ENCODE measurements at regions not wholly inside any gene's neighbourhood (a gene's known extent, or its start where the extent isn't known, plus 50 kb on each side); places are given as distances from the start of the nearest gene placed in this dataset.

- Mint-ChIP-seq H3K4me3 (no peak overlapping the region), H3K9me3 (no peaks in the 10 kb centered on the region), H3K27me3 (ENCODE audit: low read depth) (no peaks in the 10 kb centered on the region), H3K36me3 (ENCODE audit: low read depth) (no peaks in the 10 kb centered on the region), H3K4me1 (peaks cover 9% of the 10 kb centered on the region), H3K27ac (ENCODE audit: unreplicated experiment) (no peak overlapping the region)
- DNase-seq (ENCODE audit: low read depth, low spot score), result no peak
- no peak for TF ChIP-seq CTCF (conservative IDR thresholded peaks at IDR 0.05)
These were observed 145.6 kb upstream of the NFIA start for GRCh38 chr1:60936591-60937342.

DNA sequence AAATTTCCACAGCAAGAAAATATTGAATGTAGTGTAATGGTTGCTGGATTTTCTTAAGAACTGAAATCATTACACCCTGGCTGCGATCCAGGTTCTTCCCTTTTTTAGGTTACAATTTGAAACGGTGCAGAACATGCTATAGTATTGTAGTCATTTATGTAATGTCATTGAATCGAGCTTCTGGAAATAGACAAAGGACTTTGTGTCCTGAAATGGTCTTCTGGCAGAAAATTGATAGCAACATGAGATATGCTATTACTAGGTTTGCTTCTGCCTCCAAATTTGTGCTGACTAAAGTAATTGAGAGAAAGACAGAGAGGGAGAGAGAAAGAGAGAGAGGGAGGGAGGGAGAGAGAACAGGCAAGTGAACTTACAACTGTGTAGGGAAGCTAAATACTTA, 146.2 kb upstream of the NFIA start:
- no peak overlapping the region for H3K4me3 Mint-ChIP-seq
- no peaks in the 10 kb centered on the region for H3K27me3 Mint-ChIP-seq (ENCODE audit: low read depth)
- H3K9me3 Mint-ChIP-seq, result no peaks in the 10 kb centered on the region
- peaks cover 13% of the 10 kb centered on the region for H3K4me1 Mint-ChIP-seq
- H3K27ac Mint-ChIP-seq (ENCODE audit: unreplicated experiment), result no peak overlapping the region
- TF ChIP-seq CTCF (conservative IDR thresholded peaks at IDR 0.05), result no peak
- no peaks in the 10 kb centered on the region for H3K36me3 Mint-ChIP-seq (ENCODE audit: low read depth)
- no peak for DNase-seq (ENCODE audit: low read depth, low spot score)

DNA sequence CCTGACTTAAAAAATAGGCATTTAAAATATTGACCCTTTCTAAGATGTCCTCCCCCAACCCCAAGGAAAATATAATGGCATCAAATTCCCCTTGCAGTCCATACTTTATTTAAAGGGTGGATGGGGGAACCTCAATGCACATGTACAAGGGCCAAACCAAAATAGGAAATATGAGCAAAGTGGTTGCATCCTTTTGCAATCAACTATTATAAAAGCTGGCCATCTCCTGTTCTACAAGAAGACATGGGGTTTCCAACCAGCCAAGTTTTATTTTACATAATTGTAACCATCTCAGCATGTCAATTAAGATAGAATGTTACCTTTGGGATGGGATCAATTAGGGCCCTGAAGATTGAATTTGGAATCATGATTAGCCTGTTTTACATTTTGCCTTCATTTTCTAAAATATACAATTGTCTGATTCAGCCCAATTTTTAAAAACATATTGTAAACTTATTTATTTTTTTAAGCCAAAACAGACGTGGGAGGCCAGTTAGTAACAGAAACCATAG, 146.7 kb upstream of the NFIA start:
- Mint-ChIP-seq H3K36me3 (ENCODE audit: low read depth) (no peaks in the 10 kb centered on the region), H3K27me3 (ENCODE audit: low read depth) (no peaks in the 10 kb centered on the region), H3K4me1 (peaks cover 16% of the 10 kb centered on the region), H3K27ac (ENCODE audit: unreplicated experiment) (no peak overlapping the region), H3K4me3 (no peak overlapping the region), H3K9me3 (no peaks in the 10 kb centered on the region)
- no peak for TF ChIP-seq CTCF (conservative IDR thresholded peaks at IDR 0.05)
- DNase-seq (ENCODE audit: low read depth, low spot score), result no peak

GRCh38 chr1:60930130-60930529, 152.2 kb upstream of the NFIA start:
- DNase-seq (ENCODE audit: low read depth, low spot score), result no peak
- H3K27ac Mint-ChIP-seq (ENCODE audit: unreplicated experiment), result no peak overlapping the region
- no peak overlapping the region for H3K4me3 Mint-ChIP-seq
- peaks cover 14% of the 10 kb centered on the region for H3K4me1 Mint-ChIP-seq
- H3K27me3 Mint-ChIP-seq (ENCODE audit: low read depth), result no peaks in the 10 kb centered on the region
- no peak for TF ChIP-seq CTCF (conservative IDR thresholded peaks at IDR 0.05)
- H3K36me3 Mint-ChIP-seq (ENCODE audit: low read depth), result no peaks in the 10 kb centered on the region
- no peaks in the 10 kb centered on the region for H3K9me3 Mint-ChIP-seq

DNA sequence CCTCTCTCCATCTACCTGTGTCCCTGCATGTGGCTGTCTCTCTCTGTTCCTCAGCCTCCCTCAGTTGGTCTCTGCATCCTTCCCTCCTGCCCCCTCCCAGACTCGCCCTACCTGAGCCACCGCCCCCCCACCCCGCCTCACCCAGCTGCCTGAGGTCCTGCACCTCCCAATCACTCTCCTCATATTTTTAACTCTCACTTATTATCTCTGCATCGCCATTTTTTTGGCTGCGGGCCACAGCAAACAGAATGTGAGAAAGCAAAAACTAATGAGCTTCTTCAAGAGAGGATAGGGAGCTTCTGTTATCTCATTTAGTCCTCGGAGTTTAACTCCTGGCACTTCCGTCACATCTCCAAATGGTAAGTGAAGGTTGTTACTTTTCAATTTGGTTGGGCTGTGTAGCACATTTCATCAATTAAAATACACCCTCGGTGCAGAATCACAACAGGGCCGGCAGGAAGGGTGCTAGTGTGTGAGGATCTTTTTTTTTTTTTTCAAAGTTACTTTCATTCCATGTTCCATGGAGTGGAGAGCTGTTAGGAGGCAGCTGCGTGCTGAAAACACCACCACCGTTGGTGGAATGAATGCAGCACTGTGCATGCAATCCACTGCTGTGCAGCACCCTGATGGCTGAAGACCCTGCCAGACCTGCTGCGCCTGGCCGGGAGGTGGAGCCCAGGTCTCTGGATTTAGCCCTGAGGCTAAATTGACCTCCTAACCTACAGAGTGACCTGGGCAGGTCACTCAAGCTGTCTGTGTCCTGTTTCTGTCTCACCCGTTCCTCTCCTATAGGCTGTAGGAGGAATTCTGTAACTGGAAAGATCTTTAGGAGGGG, 157.2 kb upstream of the NFIA start:
- Mint-ChIP-seq H3K4me1 (peaks cover 12% of the 10 kb centered on the region), H3K27me3 (ENCODE audit: low read depth) (no peaks in the 10 kb centered on the region), H3K27ac (ENCODE audit: unreplicated experiment) (peak overlapping the region; percentile 60), H3K9me3 (no peaks in the 10 kb centered on the region), H3K4me3 (no peak overlapping the region), H3K36me3 (ENCODE audit: low read depth) (no peaks in the 10 kb centered on the region)
- no peak for DNase-seq (ENCODE audit: low read depth, low spot score)
- no peak for TF ChIP-seq CTCF (conservative IDR thresholded peaks at IDR 0.05)
